ENCODE measurements at regions not wholly inside any gene's neighbourhood (a gene's known extent, or its start where the extent isn't known, plus 50 kb on each side); places are given as distances from the start of the nearest gene placed in this dataset.
"Not testable (repeated sequence)": the region's sequence is repeated elsewhere in the genome, so short reads cannot be mapped to it uniquely, and the experiment has no call there.

- Histone ChIP-seq H3K27ac (ENCODE audit: low read depth in 1 of 2, low read length in 1 of 2) (no peak overlapping the region), H3K4me1 (ENCODE audit: control insufficient read depth in 2 of 2, insufficient read depth in 2 of 2, low read length in 2 of 2) (no peaks in the 10 kb centered on the region), H3K36me3 (ENCODE audit: control insufficient read depth in 2 of 2, insufficient read depth in 2 of 2, low read length in 1 of 2) (no peaks in the 10 kb centered on the region), H3K27me3 (ENCODE audit: control insufficient read depth in 2 of 2, insufficient read depth in 1 of 2, low read length in 1 of 2) (no peaks in the 10 kb centered on the region), H3K4me3 (ENCODE audit: low read length in 2 of 2) (no peak overlapping the region), H3K9me3 (ENCODE audit: control insufficient read depth in 2 of 2, insufficient read depth in 1 of 2, low read length in 1 of 2) (peaks cover 1 to 19% of the 10 kb centered on the region in 2 donors)
- WGBS = 74% methylated on average over 4 of the region's 4 CpGs
- DNase-seq (ENCODE audit: low read depth in 6 of 9, low spot score in 9 of 9) = no peak
These were observed 732.1 kb upstream of the AUTS2 start for GRCh38 chr7:68866200-68866570.

GRCh38 chr7:68866721-68867120 is 731.6 kb upstream of the AUTS2 start:
- not testable (repeated sequence) for H3K4me3 ChIP-seq (ENCODE audit: low read length in 2 of 2); H3K4me1 ChIP-seq (ENCODE audit: control insufficient read depth in 2 of 2, insufficient read depth in 2 of 2, low read length in 2 of 2); H3K27me3 ChIP-seq (ENCODE audit: control insufficient read depth in 2 of 2, insufficient read depth in 1 of 2, low read length in 1 of 2); H3K27ac ChIP-seq (ENCODE audit: low read depth in 1 of 2, low read length in 1 of 2); H3K36me3 ChIP-seq (ENCODE audit: control insufficient read depth in 2 of 2, insufficient read depth in 2 of 2, low read length in 1 of 2); DNase-seq (ENCODE audit: low read depth in 6 of 9, low spot score in 9 of 9)
- 65% methylated on average over 3 of the region's 3 CpGs for WGBS
- peaks cover 1 to 23% of the 10 kb centered on the region in 2 donors for H3K9me3 ChIP-seq (ENCODE audit: control insufficient read depth in 2 of 2, insufficient read depth in 1 of 2, low read length in 1 of 2)

GRCh38 chr7:68868978-68869377 is 729.3 kb upstream of the AUTS2 start:
- WGBS = 87% methylated on average over 6 of the region's 6 CpGs

GRCh38 chr7:68873616-68874015 is 724.7 kb upstream of the AUTS2 start:
- peaks cover 0 to 22% of the 10 kb centered on the region in 2 donors for H3K9me3 ChIP-seq (ENCODE audit: control insufficient read depth in 2 of 2, insufficient read depth in 1 of 2, low read length in 1 of 2)
- no peak for DNase-seq (ENCODE audit: low read depth in 6 of 9, low spot score in 9 of 9)

More at GRCh38 chr7:68868978-68869377, 729.3 kb upstream of the AUTS2 start:
- no peaks in the 10 kb centered on the region for H3K36me3 ChIP-seq (ENCODE audit: control insufficient read depth in 2 of 2, insufficient read depth in 2 of 2, low read length in 1 of 2)
- H3K9me3 ChIP-seq (ENCODE audit: control insufficient read depth in 2 of 2, insufficient read depth in 1 of 2, low read length in 1 of 2) = peaks cover 0 to 22% of the 10 kb centered on the region in 2 donors
- H3K4me1 ChIP-seq (ENCODE audit: control insufficient read depth in 2 of 2, insufficient read depth in 2 of 2, low read length in 2 of 2) = no peaks in the 10 kb centered on the region
- no peak overlapping the region for H3K27ac ChIP-seq (ENCODE audit: low read depth in 1 of 2, low read length in 1 of 2)
- H3K4me3 ChIP-seq (ENCODE audit: low read length in 2 of 2) = no peak overlapping the region
- DNase-seq (ENCODE audit: low read depth in 6 of 9, low spot score in 9 of 9) = no peak
- no peaks in the 10 kb centered on the region for H3K27me3 ChIP-seq (ENCODE audit: control insufficient read depth in 2 of 2, insufficient read depth in 1 of 2, low read length in 1 of 2)

GRCh38 chr7:68875857-68876256 is 722.4 kb upstream of the AUTS2 start:
- no peak overlapping the region for H3K4me3 ChIP-seq (ENCODE audit: low read length in 2 of 2)
- WGBS = 79% methylated on average over 2 of the region's 2 CpGs
- H3K27me3 ChIP-seq (ENCODE audit: control insufficient read depth in 2 of 2, insufficient read depth in 1 of 2, low read length in 1 of 2) = no peaks in the 10 kb centered on the region
- no peaks in the 10 kb centered on the region for H3K4me1 ChIP-seq (ENCODE audit: control insufficient read depth in 2 of 2, insufficient read depth in 2 of 2, low read length in 2 of 2)
- no peak for DNase-seq (ENCODE audit: low read depth in 6 of 9, low spot score in 9 of 9)
- no peak overlapping the region for H3K27ac ChIP-seq (ENCODE audit: low read depth in 1 of 2, low read length in 1 of 2)
- H3K9me3 ChIP-seq (ENCODE audit: control insufficient read depth in 2 of 2, insufficient read depth in 1 of 2, low read length in 1 of 2) = peaks cover 0 to 12% of the 10 kb centered on the region in 2 donors
- no peaks in the 10 kb centered on the region for H3K36me3 ChIP-seq (ENCODE audit: control insufficient read depth in 2 of 2, insufficient read depth in 2 of 2, low read length in 1 of 2)

More at GRCh38 chr7:68873616-68874015, 724.7 kb upstream of the AUTS2 start:
- H3K4me1 ChIP-seq (ENCODE audit: control insufficient read depth in 2 of 2, insufficient read depth in 2 of 2, low read length in 2 of 2) = no peaks in the 10 kb centered on the region
- no peaks in the 10 kb centered on the region for H3K27me3 ChIP-seq (ENCODE audit: control insufficient read depth in 2 of 2, insufficient read depth in 1 of 2, low read length in 1 of 2)
- 95% methylated on average over 5 of the region's 5 CpGs for WGBS
- no peak overlapping the region for H3K4me3 ChIP-seq (ENCODE audit: low read length in 2 of 2)
- no peaks in the 10 kb centered on the region for H3K36me3 ChIP-seq (ENCODE audit: control insufficient read depth in 2 of 2, insufficient read depth in 2 of 2, low read length in 1 of 2)
- H3K27ac ChIP-seq (ENCODE audit: low read depth in 1 of 2, low read length in 1 of 2) = no peak overlapping the region

- 96% methylated on average over 1 of the region's 1 CpG for WGBS
- H3K4me1 ChIP-seq (ENCODE audit: control insufficient read depth in 2 of 2, insufficient read depth in 2 of 2, low read length in 2 of 2) = not testable (repeated sequence)
These were observed 711.2 kb upstream of the AUTS2 start for GRCh38 chr7:68887116-68887515.

GRCh38 chr7:68888971-68889385 is 709.3 kb upstream of the AUTS2 start:
- peaks cover 0 to 3% of the 10 kb centered on the region in 2 donors for H3K9me3 ChIP-seq (ENCODE audit: control insufficient read depth in 2 of 2, insufficient read depth in 1 of 2, low read length in 1 of 2)
- 42% methylated on average over 3 of the region's 3 CpGs for WGBS
- no peaks in the 10 kb centered on the region for H3K36me3 ChIP-seq (ENCODE audit: control insufficient read depth in 2 of 2, insufficient read depth in 2 of 2, low read length in 1 of 2)
- H3K4me1 ChIP-seq (ENCODE audit: control insufficient read depth in 2 of 2, insufficient read depth in 2 of 2, low read length in 2 of 2) = no peaks in the 10 kb centered on the region
- H3K27me3 ChIP-seq (ENCODE audit: control insufficient read depth in 2 of 2, insufficient read depth in 1 of 2, low read length in 1 of 2) = no peaks in the 10 kb centered on the region
- no peak overlapping the region for H3K4me3 ChIP-seq (ENCODE audit: low read length in 2 of 2)
- no peak overlapping the region for H3K27ac ChIP-seq (ENCODE audit: low read depth in 1 of 2, low read length in 1 of 2)
- no peak for DNase-seq (ENCODE audit: low read depth in 6 of 9, low spot score in 9 of 9)

More at GRCh38 chr7:68887116-68887515, 711.2 kb upstream of the AUTS2 start:
- H3K36me3 ChIP-seq (ENCODE audit: control insufficient read depth in 2 of 2, insufficient read depth in 2 of 2, low read length in 1 of 2); H3K9me3 ChIP-seq (ENCODE audit: control insufficient read depth in 2 of 2, insufficient read depth in 1 of 2, low read length in 1 of 2); H3K4me3 ChIP-seq (ENCODE audit: low read length in 2 of 2); DNase-seq (ENCODE audit: low read depth in 6 of 9, low spot score in 9 of 9); H3K27ac ChIP-seq (ENCODE audit: low read depth in 1 of 2, low read length in 1 of 2); H3K27me3 ChIP-seq (ENCODE audit: control insufficient read depth in 2 of 2, insufficient read depth in 1 of 2, low read length in 1 of 2): not testable (repeated sequence)

- H3K27me3 ChIP-seq (ENCODE audit: control insufficient read depth in 2 of 2, insufficient read depth in 1 of 2, low read length in 1 of 2) = no peaks in the 10 kb centered on the region
- no peaks in the 10 kb centered on the region for H3K36me3 ChIP-seq (ENCODE audit: control insufficient read depth in 2 of 2, insufficient read depth in 2 of 2, low read length in 1 of 2)
- DNase-seq (ENCODE audit: low read depth in 6 of 9, low spot score in 9 of 9) = no peak
- 90% methylated on average over 3 of the region's 3 CpGs for WGBS
- H3K27ac ChIP-seq (ENCODE audit: low read depth in 1 of 2, low read length in 1 of 2) = no peak overlapping the region
- no peak overlapping the region for H3K4me3 ChIP-seq (ENCODE audit: low read length in 2 of 2)
- H3K9me3 ChIP-seq (ENCODE audit: control insufficient read depth in 2 of 2, insufficient read depth in 1 of 2, low read length in 1 of 2) = peaks cover 0 to 4% of the 10 kb centered on the region in 2 donors
- no peaks in the 10 kb centered on the region for H3K4me1 ChIP-seq (ENCODE audit: control insufficient read depth in 2 of 2, insufficient read depth in 2 of 2, low read length in 2 of 2)
These were observed 706.0 kb upstream of the AUTS2 start for GRCh38 chr7:68892236-68892635.

- Histone ChIP-seq H3K27ac (ENCODE audit: low read depth in 1 of 2, low read length in 1 of 2) (no peak overlapping the region), H3K27me3 (ENCODE audit: control insufficient read depth in 2 of 2, insufficient read depth in 1 of 2, low read length in 1 of 2) (no peaks in the 10 kb centered on the region), H3K4me3 (ENCODE audit: low read length in 2 of 2) (no peak overlapping the region), H3K36me3 (ENCODE audit: control insufficient read depth in 2 of 2, insufficient read depth in 2 of 2, low read length in 1 of 2) (no peaks in the 10 kb centered on the region), H3K4me1 (ENCODE audit: control insufficient read depth in 2 of 2, insufficient read depth in 2 of 2, low read length in 2 of 2) (no peaks in the 10 kb centered on the region), H3K9me3 (ENCODE audit: control insufficient read depth in 2 of 2, insufficient read depth in 1 of 2, low read length in 1 of 2) (peaks cover 1 to 9% of the 10 kb centered on the region in 2 donors)
- DNase-seq (ENCODE audit: low read depth in 6 of 9, low spot score in 9 of 9) = no peak
- 70% methylated on average over 4 of the region's 4 CpGs for WGBS
These were observed 704.9 kb upstream of the AUTS2 start for GRCh38 chr7:68893411-68893810.

GRCh38 chr7:68899156-68899555 is 699.1 kb upstream of the AUTS2 start:
- H3K36me3 ChIP-seq (ENCODE audit: control insufficient read depth in 2 of 2, insufficient read depth in 2 of 2, low read length in 1 of 2); H3K4me3 ChIP-seq (ENCODE audit: low read length in 2 of 2); H3K4me1 ChIP-seq (ENCODE audit: control insufficient read depth in 2 of 2, insufficient read depth in 2 of 2, low read length in 2 of 2); H3K27ac ChIP-seq (ENCODE audit: low read depth in 1 of 2, low read length in 1 of 2); DNase-seq (ENCODE audit: low read depth in 6 of 9, low spot score in 9 of 9); H3K27me3 ChIP-seq (ENCODE audit: control insufficient read depth in 2 of 2, insufficient read depth in 1 of 2, low read length in 1 of 2): not testable (repeated sequence)
- H3K9me3 ChIP-seq (ENCODE audit: control insufficient read depth in 2 of 2, insufficient read depth in 1 of 2, low read length in 1 of 2) = peaks cover 2 to 20% of the 10 kb centered on the region in 2 donors
- WGBS = 88% methylated on average over 6 of the region's 6 CpGs

Data from thymus (tissue), 11 donors.